HCT116 (cell line): ENCODE measurements at regions not wholly inside any gene's neighbourhood (a gene's known extent, or its start where the extent isn't known, plus 50 kb on each side); places are given as distances from the start of the nearest gene placed in this dataset.

ENCODE experiments used
- ATAC-seq: fragments of 200-7000 bp; cut with Tn5 transposase; 2 replicates; pipeline ENCODE4 v1.9.1; 2020; ENCODE audit warnings: mild to moderate bottlenecking, moderate library complexity
- BruUV-seq: library from RNA; stranded (reverse); fragments of 400-500 nt; replicated peaks from 2 replicates; lab custom pipeline; 2021; lab: Mats Ljungman, UMichigan
- CTCF ChIA-PET: fragments of 300-600 bp; sonication (Branson Sonifier 250); formaldehyde crosslinking; loops from one replicate; lab custom pipeline; 2021; ENCODE audit warnings: antibody characterized with exemption; lab: Charles Lee
- POLR2A ChIA-PET: fragments of 300-600, 350-600 bp; sonication (Branson Sonifier 250); formaldehyde crosslinking; loops from one replicate; lab custom pipeline; 2021; ENCODE audit warnings: antibody characterized with exemption; lab: Charles Lee
- RAD21 ChIA-PET, 2 experiments: fragments of 300-600 bp; sonication (Branson Sonifier 250); formaldehyde crosslinking; loops; one replicate each; lab custom pipeline; 2023; ENCODE audit warnings: low total read pairs in 2 of 2; ENCODE audit not compliant: uncharacterized antibody in 2 of 2, unreplicated experiment in 2 of 2, low non-redundant PET in 1 of 2; lab: Charles Lee
- DNase-seq: peaks from one replicate; pipeline ENCODE4 v3.0.0-alpha.2; 2010; ENCODE audit warnings: low read depth, low spot score
- H2AFZ ChIP-seq: fragments of 200-600 bp; shearing (Covaris generic), sonication (generic); 2 replicates; pipeline ENCODE4 v1.6.1; 2017; ENCODE audit warnings: low read depth, mixed run types, mixed read lengths, antibody characterized with exemption, low read length; ENCODE audit not compliant: poor library complexity, severe bottlenecking
- H3K27ac ChIP-seq: 2 replicates; pipeline ENCODE4 v1.5.1; 2012; ENCODE audit warnings: low read depth, low read length
- H3K27me3 ChIP-seq: fragments of 200-600 bp; sonication (generic); 2 replicates; pipeline ENCODE4 v1.6.1; 2016; ENCODE audit warnings: mixed run types, low read length, mixed read lengths; ENCODE audit not compliant: insufficient read depth
- H3K36me3 ChIP-seq, 2 experiments: fragments of 200-500 bp in 1 of 2; fragments of 200-600 bp in 1 of 2; sonication (Bioruptor generic) in 1 of 2; sonication (generic) in 1 of 2; 2 replicates each; pipeline versions ENCODE4 v1.5.1 to v1.6.1; 2014 to 2016; ENCODE audit warnings: low read length in 2 of 2, inconsistent platforms in 1 of 2, mixed read lengths in 1 of 2, mixed run types in 1 of 2; ENCODE audit not compliant: insufficient read depth in 2 of 2, control insufficient read depth in 1 of 2
- H3K4me1 ChIP-seq, 2 experiments: fragments of 200-600 bp in 1 of 2; sonication (generic) in 1 of 2; 2 replicates each; pipeline versions ENCODE4 v1.5.1 to v1.6.1; 2012 to 2017; ENCODE audit warnings: low read length in 2 of 2, inconsistent platforms in 1 of 2, mild to moderate bottlenecking in 1 of 2, mixed read lengths in 1 of 2, mixed run types in 1 of 2, moderate library complexity in 1 of 2; ENCODE audit not compliant: insufficient read depth in 2 of 2, control insufficient read depth in 1 of 2
- H3K4me2 ChIP-seq: fragments of 200-600 bp; sonication (generic); 2 replicates; pipeline ENCODE4 v1.6.1; 2017; ENCODE audit warnings: mixed run types, low read length, mixed read lengths
- H3K4me3 ChIP-seq, 2 experiments: fragments of 200-600 bp in 1 of 2; sonication (generic) in 1 of 2; replicated peaks in 1 of 2; 2 replicates each; pipeline ENCODE4 v1.5.1; 2011 to 2016; ENCODE audit warnings: low read length in 2 of 2, control low read depth in 1 of 2, low read depth in 1 of 2, mild to moderate bottlenecking in 1 of 2, mixed read lengths in 1 of 2, mixed run types in 1 of 2
- H3K79me2 ChIP-seq: fragments of 200-600 bp; sonication (generic); 2 replicates; pipeline ENCODE4 v1.6.1; 2017; ENCODE audit warnings: mild to moderate bottlenecking, mixed run types, low read length, moderate library complexity, mixed read lengths; ENCODE audit not compliant: insufficient read depth
- H3K9ac ChIP-seq: fragments of 200-600 bp; sonication (generic); 2 replicates; pipeline ENCODE4 v1.6.1; 2016; ENCODE audit warnings: low read length, mixed read lengths
- H3K9me2 ChIP-seq: fragments of 200-600 bp; sonication (generic), shearing (Covaris generic); 2 replicates; pipeline ENCODE4 v1.6.1; 2017; ENCODE audit warnings: mixed run types, mild to moderate bottlenecking, moderate library complexity; ENCODE audit not compliant: insufficient read depth
- H3K9me3 ChIP-seq, 2 experiments: fragments of 200-500 bp in 1 of 2; fragments of 200-600 bp in 1 of 2; sonication (Bioruptor generic) in 1 of 2; sonication (generic) in 1 of 2; 2 replicates each; pipeline ENCODE4 v1.6.1; 2014 to 2017; ENCODE audit warnings: low read length in 2 of 2, mixed read lengths in 2 of 2, inconsistent platforms in 1 of 2, low read depth in 1 of 2, mild to moderate bottlenecking in 1 of 2, mixed run types in 1 of 2, moderate library complexity in 1 of 2; ENCODE audit not compliant: control insufficient read depth in 1 of 2, insufficient read depth in 1 of 2
- H4K20me1 ChIP-seq: fragments of 200-600 bp; sonication (generic), shearing (Covaris generic); 2 replicates; pipeline ENCODE4 v1.6.1; 2017; ENCODE audit warnings: mixed run types, mild to moderate bottlenecking, moderate library complexity; ENCODE audit not compliant: insufficient read depth
- CBX3 ChIP-seq: IDR thresholded peaks from 2 replicates; pipeline ENCODE4 v1.6.1; 2012; ENCODE audit warnings: low read depth
- CEBPB ChIP-seq: IDR thresholded peaks from 2 replicates; pipeline ENCODE4 v1.6.1; 2012; ENCODE audit warnings: low read depth
- EGR1 ChIP-seq: IDR thresholded peaks from 2 replicates; pipeline ENCODE4 v1.6.1; 2012; ENCODE audit warnings: low read depth
- ELF1 ChIP-seq: IDR thresholded peaks from 2 replicates; pipeline ENCODE4 v1.6.1; 2012; ENCODE audit warnings: low read depth, borderline replicate concordance
- FOSL1 ChIP-seq: IDR thresholded peaks from 2 replicates; pipeline ENCODE4 v1.6.1; 2012; ENCODE audit warnings: low read depth
- POLR2A ChIP-seq: IDR thresholded peaks from 2 replicates; pipeline ENCODE4 v1.7.0; 2011; ENCODE audit warnings: borderline replicate concordance; ENCODE audit not compliant: insufficient read depth, insufficient read length; ENCODE audit errors: extremely low read depth
- POLR2AphosphoS5 ChIP-seq: IDR thresholded peaks from 2 replicates; pipeline ENCODE4 v1.6.1; 2011; ENCODE audit warnings: mild to moderate bottlenecking, low read depth, low read length, moderate library complexity
- RAD21 ChIP-seq: IDR thresholded peaks from 2 replicates; pipeline ENCODE4 v1.6.1; 2012; ENCODE audit warnings: low read depth, mild to moderate bottlenecking
- SIN3A ChIP-seq: IDR thresholded peaks from 2 replicates; pipeline ENCODE4 v1.6.1; 2012; ENCODE audit warnings: low read depth
- SP1 ChIP-seq: IDR thresholded peaks from 2 replicates; pipeline ENCODE4 v1.6.1; 2012; ENCODE audit warnings: low read depth
- TCF7L2 ChIP-seq: IDR thresholded peaks from 2 replicates; pipeline ENCODE4 v1.7.0; 2011; ENCODE audit warnings: borderline replicate concordance, inconsistent platforms; ENCODE audit not compliant: insufficient read depth, insufficient read length; ENCODE audit errors: extremely low read depth
- ZFX ChIP-seq: fragments of 450-650 bp; IDR thresholded peaks from 2 replicates; pipeline ENCODE4 v1.6.1; 2017
- ZNF274 ChIP-seq: fragments of 200-500 bp; sonication (Bioruptor generic); IDR thresholded peaks from 2 replicates; pipeline ENCODE4 v1.6.1; 2014; ENCODE audit warnings: mild to moderate bottlenecking, low read depth, low read length, inconsistent platforms
- intact Hi-C: fragments of 100-400 bp; cut with micrococcal nuclease; formaldehyde crosslinking; loops from 2 replicates; pipeline ENCODE4 v1.10.0; 2022
- TF ChIP-seq, protein P1 (sequence below): IDR thresholded peaks from 2 replicates; pipeline ENCODE4 v1.6.1; 2012
- TF ChIP-seq, protein P2 (sequence below), 3 experiments: fragments of 200-600 bp in 1 of 3; sonication (generic) in 1 of 3; IDR thresholded peaks in 2 of 3; conservative IDR thresholded peaks in 1 of 3; 2 replicates each; pipeline ENCODE4 v1.5.1; 2012 to 2017; ENCODE audit warnings: low read depth in 2 of 3, low read length in 2 of 3, antibody characterized with exemption in 1 of 3, borderline replicate concordance in 1 of 3, control low read depth in 1 of 3, mild to moderate bottlenecking in 1 of 3, mixed read lengths in 1 of 3, mixed run types in 1 of 3, moderate library complexity in 1 of 3; ENCODE audit not compliant: insufficient read depth in 1 of 3
- TF ChIP-seq, protein P3 (sequence below): IDR thresholded peaks from 2 replicates; pipeline ENCODE4 v1.6.1; 2012
- TF ChIP-seq, protein P4 (sequence below): IDR thresholded peaks from 2 replicates; pipeline ENCODE4 v1.6.1; 2011; ENCODE audit warnings: mild to moderate bottlenecking, low read length, moderate library complexity; ENCODE audit not compliant: insufficient replicate concordance; ENCODE audit errors: extremely low read depth

DNA sequence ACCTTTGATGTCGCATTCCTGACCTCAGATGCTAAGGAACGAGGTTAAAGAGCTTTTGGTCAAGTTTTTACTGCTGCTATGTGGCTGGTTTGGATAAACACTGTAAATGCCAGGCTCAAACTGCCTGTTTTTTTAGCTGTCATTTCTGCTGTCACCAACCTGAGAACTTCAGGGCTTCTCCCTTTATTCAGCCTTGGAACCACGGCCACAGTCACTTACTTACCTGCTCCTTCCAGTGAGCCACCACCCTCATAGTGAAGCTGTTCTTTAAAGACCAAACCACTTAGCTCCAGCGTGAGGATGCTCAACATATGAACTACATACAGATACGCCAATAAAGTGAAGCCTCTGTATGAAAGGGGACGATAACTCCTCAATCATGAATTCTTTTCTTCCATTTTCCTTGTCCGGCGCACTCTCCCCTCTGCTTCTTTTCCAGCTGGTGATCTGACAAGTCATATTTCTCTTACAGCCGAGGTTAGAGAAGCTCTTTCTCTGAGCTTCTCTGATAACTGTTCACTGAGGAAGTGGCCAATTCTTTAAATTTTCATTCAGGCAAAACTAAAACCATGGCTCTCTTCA, 152.8 kb upstream of the ANK2 start (continued):
- TF ChIP-seq, protein P1, sequence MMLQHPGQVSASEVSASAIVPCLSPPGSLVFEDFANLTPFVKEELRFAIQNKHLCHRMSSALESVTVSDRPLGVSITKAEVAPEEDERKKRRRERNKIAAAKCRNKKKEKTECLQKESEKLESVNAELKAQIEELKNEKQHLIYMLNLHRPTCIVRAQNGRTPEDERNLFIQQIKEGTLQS = no peak
- TF ChIP-seq FOSL1 (no peak), ZFX (no peak), CEBPB (no peak)

DNA sequence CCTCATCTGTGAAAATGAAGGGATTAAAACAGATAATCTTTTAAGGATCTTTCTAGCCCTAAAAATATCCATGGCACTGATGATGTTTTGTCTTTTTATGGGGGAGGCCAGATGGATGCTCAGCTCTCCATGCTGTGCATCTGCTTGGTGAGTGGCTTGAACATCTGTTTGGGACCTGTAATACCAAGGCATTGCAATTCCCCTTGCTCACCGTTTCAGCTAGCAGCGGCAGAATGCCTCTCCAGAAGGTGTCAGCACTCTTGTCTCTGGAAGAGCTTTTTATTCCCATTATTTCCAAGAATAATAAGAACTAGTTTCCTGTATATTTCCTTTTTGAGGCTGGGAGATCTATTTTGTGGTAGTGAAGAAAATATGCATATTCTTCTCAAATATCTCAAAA, 151.9 kb upstream of the ANK2 start:
- H2AFZ ChIP-seq = no peak overlapping the region
- BruUV-seq = no TSS peak
- no peaks in the 10 kb centered on the region for H3K9me3 ChIP-seq
- ChIA-PET CTCF (interaction anchor here (1.0 kb wide), 1 partner anchor 41 kb away, joined by 3 read pairs; no protein-coding TSS in a partner anchor), RAD21 (no interaction called here)
- no peaks in the 10 kb centered on the region for H3K9me2 ChIP-seq
- H3K79me2 ChIP-seq = no peaks in the 10 kb centered on the region
- DNase-seq = no peak
- peaks cover 0 to 3% of the 10 kb centered on the region in 2 experiments; a peak in 1 of 4 replicates for H3K4me1 ChIP-seq
- H3K36me3 ChIP-seq = no peaks in the 10 kb centered on the region
- no peak overlapping the region for H3K4me2 ChIP-seq
- peaks cover 5% of the 10 kb centered on the region; the same call in 1 of the 2 replicates for H3K27me3 ChIP-seq
- no peak overlapping the region for H3K4me3 ChIP-seq
- TF ChIP-seq FOSL1 (no peak), CBX3 (no peak), SIN3A (no peak), SP1 (no peak), TCF7L2 (no peak), RAD21 (no peak), ZNF274 (no peak), POLR2AphosphoS5 (no peak), POLR2A (no peak), EGR1 (no peak), ELF1 (no peak), CEBPB (no peak)
- TF ChIP-seq, protein P2, sequence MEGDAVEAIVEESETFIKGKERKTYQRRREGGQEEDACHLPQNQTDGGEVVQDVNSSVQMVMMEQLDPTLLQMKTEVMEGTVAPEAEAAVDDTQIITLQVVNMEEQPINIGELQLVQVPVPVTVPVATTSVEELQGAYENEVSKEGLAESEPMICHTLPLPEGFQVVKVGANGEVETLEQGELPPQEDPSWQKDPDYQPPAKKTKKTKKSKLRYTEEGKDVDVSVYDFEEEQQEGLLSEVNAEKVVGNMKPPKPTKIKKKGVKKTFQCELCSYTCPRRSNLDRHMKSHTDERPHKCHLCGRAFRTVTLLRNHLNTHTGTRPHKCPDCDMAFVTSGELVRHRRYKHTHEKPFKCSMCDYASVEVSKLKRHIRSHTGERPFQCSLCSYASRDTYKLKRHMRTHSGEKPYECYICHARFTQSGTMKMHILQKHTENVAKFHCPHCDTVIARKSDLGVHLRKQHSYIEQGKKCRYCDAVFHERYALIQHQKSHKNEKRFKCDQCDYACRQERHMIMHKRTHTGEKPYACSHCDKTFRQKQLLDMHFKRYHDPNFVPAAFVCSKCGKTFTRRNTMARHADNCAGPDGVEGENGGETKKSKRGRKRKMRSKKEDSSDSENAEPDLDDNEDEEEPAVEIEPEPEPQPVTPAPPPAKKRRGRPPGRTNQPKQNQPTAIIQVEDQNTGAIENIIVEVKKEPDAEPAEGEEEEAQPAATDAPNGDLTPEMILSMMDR (IDR thresholded peaks at IDR 0.05 in 2 of 3, conservative IDR thresholded peaks at IDR 0.05 in 1 of 3; ENCODE audit: borderline replicate concordance in 1 of 3, insufficient read depth in 1 of 3, low read depth in 2 of 3, low read length in 2 of 3) = no peak; a peak in 1 of 6 replicates
- TF ChIP-seq, protein P3, sequence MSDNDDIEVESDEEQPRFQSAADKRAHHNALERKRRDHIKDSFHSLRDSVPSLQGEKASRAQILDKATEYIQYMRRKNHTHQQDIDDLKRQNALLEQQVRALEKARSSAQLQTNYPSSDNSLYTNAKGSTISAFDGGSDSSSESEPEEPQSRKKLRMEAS = no peak
- TF ChIP-seq, protein P1 = no peak
- TF ChIP-seq, protein P4, sequence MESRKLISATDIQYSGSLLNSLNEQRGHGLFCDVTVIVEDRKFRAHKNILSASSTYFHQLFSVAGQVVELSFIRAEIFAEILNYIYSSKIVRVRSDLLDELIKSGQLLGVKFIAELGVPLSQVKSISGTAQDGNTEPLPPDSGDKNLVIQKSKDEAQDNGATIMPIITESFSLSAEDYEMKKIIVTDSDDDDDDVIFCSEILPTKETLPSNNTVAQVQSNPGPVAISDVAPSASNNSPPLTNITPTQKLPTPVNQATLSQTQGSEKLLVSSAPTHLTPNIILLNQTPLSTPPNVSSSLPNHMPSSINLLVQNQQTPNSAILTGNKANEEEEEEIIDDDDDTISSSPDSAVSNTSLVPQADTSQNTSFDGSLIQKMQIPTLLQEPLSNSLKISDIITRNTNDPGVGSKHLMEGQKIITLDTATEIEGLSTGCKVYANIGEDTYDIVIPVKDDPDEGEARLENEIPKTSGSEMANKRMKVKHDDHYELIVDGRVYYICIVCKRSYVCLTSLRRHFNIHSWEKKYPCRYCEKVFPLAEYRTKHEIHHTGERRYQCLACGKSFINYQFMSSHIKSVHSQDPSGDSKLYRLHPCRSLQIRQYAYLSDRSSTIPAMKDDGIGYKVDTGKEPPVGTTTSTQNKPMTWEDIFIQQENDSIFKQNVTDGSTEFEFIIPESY = no peak
- TF ChIP-seq, all 23 proteins: peak for 0
- H3K9ac ChIP-seq = no peak overlapping the region
- POLR2A ChIA-PET = no interaction called here
- intact Hi-C loops = no loop called here
- no peak overlapping the region for H3K27ac ChIP-seq
- peak; percentile 69 for ATAC-seq
- H4K20me1 ChIP-seq = no peaks in the 10 kb centered on the region
